Nephron progenitor cell (in vitro differentiated cells): ENCODE measurements at regions not wholly inside any gene's neighbourhood (a gene's known extent, or its start where the extent isn't known, plus 50 kb on each side); places are given as distances from the start of the nearest gene placed in this dataset.
"Not testable (repeated sequence)": the region's sequence is repeated elsewhere in the genome, so short reads cannot be mapped to it uniquely, and the experiment has no call there.

Experiments used
- DNase-seq: peaks from one replicate; pipeline ENCODE4 v3.0.0; 2021
- H3K27ac Mint-ChIP-seq: 2 replicates; pipeline ENCODE4 v1.8.0; 2021; ENCODE audit warnings: mild to moderate bottlenecking, moderate library complexity, mixed read lengths
- H3K27me3 Mint-ChIP-seq: 2 replicates; pipeline ENCODE4 v1.8.0; 2021; ENCODE audit warnings: mild to moderate bottlenecking, low read depth, mixed read lengths; ENCODE audit not compliant: poor library complexity
- H3K36me3 Mint-ChIP-seq: 2 replicates; pipeline ENCODE4 v1.8.0; 2021; ENCODE audit warnings: low read depth, mixed read lengths
- H3K4me1 Mint-ChIP-seq: 2 replicates; pipeline ENCODE4 v1.8.0; 2021; ENCODE audit warnings: mixed read lengths
- H3K4me3 Mint-ChIP-seq: 2 replicates; pipeline ENCODE4 v1.8.0; 2021; ENCODE audit warnings: mild to moderate bottlenecking, moderate library complexity, mixed read lengths
- H3K9me3 Mint-ChIP-seq: 2 replicates; pipeline ENCODE4 v1.8.0; 2021; ENCODE audit warnings: mild to moderate bottlenecking, moderate library complexity, mixed read lengths
- CTCF ChIP-seq: fragments of 200-600 bp; sonication (generic); IDR thresholded peaks from 2 replicates; pipeline ENCODE4 v1.5.0; 2021; ENCODE audit warnings: antibody characterized with exemption

- no peaks in the 10 kb centered on the region for H3K36me3 Mint-ChIP-seq
- H3K27ac Mint-ChIP-seq: no peak overlapping the region
- no peaks in the 10 kb centered on the region for H3K27me3 Mint-ChIP-seq
- no peaks in the 10 kb centered on the region for H3K4me1 Mint-ChIP-seq
- H3K9me3 Mint-ChIP-seq: no peaks in the 10 kb centered on the region
- DNase-seq: no peak
- H3K4me3 Mint-ChIP-seq: no peak overlapping the region
- TF ChIP-seq CTCF: no peak
These were observed 783.1 kb downstream of the GBE1 start for GRCh38 chr3:80978216-80978969.

- H3K4me1 Mint-ChIP-seq: no peaks in the 10 kb centered on the region
- no peaks in the 10 kb centered on the region for H3K36me3 Mint-ChIP-seq
- H3K27ac Mint-ChIP-seq: no peak overlapping the region
- TF ChIP-seq CTCF: no peak
- H3K27me3 Mint-ChIP-seq: no peaks in the 10 kb centered on the region
- H3K4me3 Mint-ChIP-seq: no peak overlapping the region
- DNase-seq: no peak
- no peaks in the 10 kb centered on the region for H3K9me3 Mint-ChIP-seq
These were observed 791.2 kb downstream of the GBE1 start for GRCh38 chr3:80970292-80970691.

GRCh38 chr3:80929576-80929975 is 831.9 kb downstream of the GBE1 start:
- H3K4me1 Mint-ChIP-seq: no peaks in the 10 kb centered on the region
- peaks cover 31% of the 10 kb centered on the region for H3K9me3 Mint-ChIP-seq
- H3K27me3 Mint-ChIP-seq: no peaks in the 10 kb centered on the region
- H3K4me3 Mint-ChIP-seq: no peak overlapping the region
- H3K36me3 Mint-ChIP-seq: no peaks in the 10 kb centered on the region
- DNase-seq: no peak
- no peak overlapping the region for H3K27ac Mint-ChIP-seq
- TF ChIP-seq CTCF: no peak

GRCh38 chr3:80914854-80915253 is 846.6 kb downstream of the GBE1 start:
- no peak overlapping the region for H3K4me3 Mint-ChIP-seq
- no peaks in the 10 kb centered on the region for H3K36me3 Mint-ChIP-seq
- H3K27ac Mint-ChIP-seq: no peak overlapping the region
- peaks cover 5% of the 10 kb centered on the region for H3K9me3 Mint-ChIP-seq
- no peak for TF ChIP-seq CTCF
- H3K27me3 Mint-ChIP-seq: peaks cover 2% of the 10 kb centered on the region
- no peak for DNase-seq
- H3K4me1 Mint-ChIP-seq: no peaks in the 10 kb centered on the region

GRCh38 chr3:80898211-80898610 is 863.2 kb downstream of the GBE1 start:
- Mint-ChIP-seq H3K9me3 (peaks cover 20% of the 10 kb centered on the region), H3K27me3 (no peaks in the 10 kb centered on the region), H3K4me1 (peaks cover 12% of the 10 kb centered on the region), H3K27ac (no peak overlapping the region), H3K36me3 (peaks cover 8% of the 10 kb centered on the region), H3K4me3 (no peak overlapping the region)
- no peak for DNase-seq
- TF ChIP-seq CTCF: no peak

- not testable (repeated sequence) for DNase-seq, H3K36me3 Mint-ChIP-seq
- H3K4me1 Mint-ChIP-seq: peaks cover 12% of the 10 kb centered on the region
These were observed 864.4 kb downstream of the GBE1 start for GRCh38 chr3:80897005-80897404.

More at GRCh38 chr3:80897005-80897404, 864.4 kb downstream of the GBE1 start:
- H3K9me3 Mint-ChIP-seq: peaks cover 20% of the 10 kb centered on the region
- not testable (repeated sequence) for H3K27me3 Mint-ChIP-seq, H3K27ac Mint-ChIP-seq, H3K4me3 Mint-ChIP-seq
